C4-2B (cell line): ENCODE measurements at regions not wholly inside any gene's neighbourhood (a gene's known extent, or its start where the extent isn't known, plus 50 kb on each side); places are given as distances from the start of the nearest gene placed in this dataset.

ENCODE experiments used
- ZFX ChIP-seq: fragments of 450-650 bp; IDR thresholded peaks from 2 replicates; pipeline ENCODE4 v1.6.1; 2017
- TF ChIP-seq, protein P1 (sequence below): fragments of 450-650 bp; conservative IDR thresholded peaks from 2 replicates; pipeline ENCODE4 v1.5.1; 2017; ENCODE audit warnings: mild to moderate bottlenecking

DNA sequence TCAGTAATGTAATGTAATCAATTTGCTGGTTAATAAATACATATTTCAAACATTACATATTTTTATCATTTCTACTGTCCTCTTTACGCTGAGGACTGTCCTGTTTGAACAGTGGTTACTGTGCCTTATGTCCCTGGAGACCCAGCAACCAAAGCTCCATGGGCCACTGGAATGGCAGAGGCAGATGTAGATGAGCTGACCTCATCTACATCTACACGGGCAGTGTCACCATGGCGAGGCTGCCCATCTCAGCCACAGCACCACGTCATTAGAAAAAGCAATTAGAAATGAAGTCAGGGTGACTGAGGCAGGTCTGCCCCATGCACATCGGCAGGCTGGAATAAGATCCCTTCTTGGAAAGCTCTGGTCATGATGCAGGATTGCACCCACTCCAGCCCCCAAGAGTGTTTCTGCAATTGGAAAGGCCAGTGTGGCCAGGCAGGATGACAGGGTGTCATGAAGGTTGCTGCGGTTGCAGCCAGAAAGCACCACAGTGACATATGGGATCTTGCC is 237.5 kb downstream of the NDUFA10 start:
- TF ChIP-seq, protein P1, sequence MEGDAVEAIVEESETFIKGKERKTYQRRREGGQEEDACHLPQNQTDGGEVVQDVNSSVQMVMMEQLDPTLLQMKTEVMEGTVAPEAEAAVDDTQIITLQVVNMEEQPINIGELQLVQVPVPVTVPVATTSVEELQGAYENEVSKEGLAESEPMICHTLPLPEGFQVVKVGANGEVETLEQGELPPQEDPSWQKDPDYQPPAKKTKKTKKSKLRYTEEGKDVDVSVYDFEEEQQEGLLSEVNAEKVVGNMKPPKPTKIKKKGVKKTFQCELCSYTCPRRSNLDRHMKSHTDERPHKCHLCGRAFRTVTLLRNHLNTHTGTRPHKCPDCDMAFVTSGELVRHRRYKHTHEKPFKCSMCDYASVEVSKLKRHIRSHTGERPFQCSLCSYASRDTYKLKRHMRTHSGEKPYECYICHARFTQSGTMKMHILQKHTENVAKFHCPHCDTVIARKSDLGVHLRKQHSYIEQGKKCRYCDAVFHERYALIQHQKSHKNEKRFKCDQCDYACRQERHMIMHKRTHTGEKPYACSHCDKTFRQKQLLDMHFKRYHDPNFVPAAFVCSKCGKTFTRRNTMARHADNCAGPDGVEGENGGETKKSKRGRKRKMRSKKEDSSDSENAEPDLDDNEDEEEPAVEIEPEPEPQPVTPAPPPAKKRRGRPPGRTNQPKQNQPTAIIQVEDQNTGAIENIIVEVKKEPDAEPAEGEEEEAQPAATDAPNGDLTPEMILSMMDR: no peak
- TF ChIP-seq ZFX: no peak
